IPS-NIHi7 (cell line): ENCODE measurements at regions not wholly inside any gene's neighbourhood (a gene's known extent, or its start where the extent isn't known, plus 50 kb on each side); places are given as distances from the start of the nearest gene placed in this dataset.
"Not testable (repeated sequence)": the region's sequence is repeated elsewhere in the genome, so short reads cannot be mapped to it uniquely, and the experiment has no call there.

Experiments used
- DNase-seq: peaks from one replicate; pipeline ENCODE4 v3.0.0; 2012; ENCODE audit warnings: mixed read lengths; ENCODE audit errors: extremely low spot score

DNA sequence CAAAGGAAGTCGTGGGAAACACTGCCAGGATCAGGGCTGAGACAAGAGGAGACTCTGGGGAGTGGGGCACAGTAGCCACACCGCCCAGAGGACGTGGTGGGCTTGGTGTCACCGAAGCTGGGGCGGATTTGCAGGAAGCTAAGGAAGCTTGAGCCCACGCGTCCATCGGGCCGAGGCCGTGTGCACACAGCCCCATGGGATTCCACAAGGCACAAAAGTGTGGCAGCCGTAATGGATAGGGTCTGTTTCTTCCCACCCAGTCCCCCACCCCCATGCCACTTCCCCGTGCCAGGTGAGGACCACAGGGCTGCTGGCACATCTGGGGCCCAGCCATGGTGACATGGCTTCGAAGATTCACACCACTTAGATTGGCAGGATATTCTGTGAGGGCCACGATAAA lies 153.2 kb upstream of the SPACA7 start:
- DNase-seq, result no peak

DNA sequence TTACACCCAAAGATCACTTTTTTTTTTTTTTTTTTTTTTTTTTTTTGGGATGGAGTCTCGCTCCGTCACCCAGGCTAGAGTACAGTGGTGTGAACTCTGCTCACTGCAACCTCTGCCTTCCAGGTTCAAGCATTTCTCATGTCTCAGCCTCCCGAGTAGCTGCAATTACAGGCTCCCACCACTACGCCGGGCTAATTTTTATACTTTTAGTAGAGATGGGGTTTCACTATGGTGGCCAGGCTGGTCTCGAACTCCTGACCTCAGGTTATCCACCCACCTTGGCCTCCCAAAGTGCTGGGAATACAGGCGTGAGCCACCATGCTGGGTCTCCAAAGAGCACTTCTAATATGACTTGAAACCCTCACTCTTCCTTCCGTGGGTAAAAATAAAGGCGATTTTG lies 152.2 kb upstream of the SPACA7 start:
- not testable (repeated sequence) for DNase-seq

DNA sequence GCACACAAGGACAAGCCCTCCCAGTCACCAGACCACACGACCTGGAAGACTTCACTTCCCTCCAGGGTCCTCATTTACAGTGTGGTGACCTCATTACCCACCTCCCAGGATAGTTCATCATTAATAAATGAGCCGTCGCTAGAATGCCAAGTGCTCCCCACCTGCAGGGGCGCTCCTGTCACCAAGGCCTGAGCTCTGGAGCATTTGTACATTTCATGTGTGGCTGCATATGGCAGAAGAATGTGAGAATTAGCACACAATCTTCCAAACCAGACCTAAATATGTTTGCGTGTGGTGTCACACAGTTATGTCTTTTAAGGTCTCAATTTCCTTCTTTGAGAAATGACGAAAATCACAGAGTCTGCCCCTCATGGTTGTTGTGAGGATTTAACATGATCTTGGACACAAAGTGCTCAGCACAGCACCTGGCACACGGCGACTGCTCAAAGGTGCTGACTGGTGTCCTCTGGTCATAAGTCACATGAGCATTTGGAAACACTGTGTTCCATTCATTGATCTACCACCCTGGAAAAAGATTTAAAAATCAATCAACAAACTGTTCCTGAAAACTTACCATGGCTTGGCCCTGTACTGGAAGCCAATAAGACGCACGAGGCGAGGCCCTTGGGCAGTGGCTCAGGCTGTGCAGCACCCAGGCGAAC lies 150.6 kb upstream of the SPACA7 start:
- DNase-seq, result no peak

DNA sequence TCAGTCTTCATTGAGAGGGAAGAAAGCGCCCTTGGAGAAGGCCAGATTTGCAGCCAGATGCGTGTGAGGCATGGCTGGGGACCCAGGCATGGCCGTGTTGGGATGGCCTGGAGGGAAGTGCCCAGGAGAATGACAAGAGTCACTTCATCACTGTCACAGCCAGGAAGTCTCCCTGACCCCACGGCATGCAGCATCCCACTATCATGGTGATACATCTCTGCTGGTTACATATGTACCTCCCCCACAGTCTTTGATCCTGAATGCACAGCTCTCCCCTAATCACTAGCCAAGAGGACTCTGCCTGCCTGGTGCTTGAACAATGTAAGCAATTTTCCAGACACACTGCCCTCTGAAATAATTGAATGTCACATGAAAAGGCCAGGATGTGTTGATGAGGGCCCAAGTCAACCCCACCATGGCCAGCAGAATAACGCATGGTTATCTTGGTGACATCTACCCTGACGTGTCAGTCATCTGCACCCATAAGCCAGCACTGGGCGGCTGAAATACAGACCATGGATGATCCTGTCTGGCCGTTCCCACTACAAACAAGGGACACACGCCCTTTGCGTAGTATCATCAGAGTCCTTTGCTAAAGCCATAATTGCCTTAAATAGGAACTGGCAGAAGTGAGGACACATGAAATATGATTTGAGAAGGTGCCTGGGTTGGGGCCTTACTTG lies 149.7 kb upstream of the SPACA7 start:
- no peak for DNase-seq

DNA sequence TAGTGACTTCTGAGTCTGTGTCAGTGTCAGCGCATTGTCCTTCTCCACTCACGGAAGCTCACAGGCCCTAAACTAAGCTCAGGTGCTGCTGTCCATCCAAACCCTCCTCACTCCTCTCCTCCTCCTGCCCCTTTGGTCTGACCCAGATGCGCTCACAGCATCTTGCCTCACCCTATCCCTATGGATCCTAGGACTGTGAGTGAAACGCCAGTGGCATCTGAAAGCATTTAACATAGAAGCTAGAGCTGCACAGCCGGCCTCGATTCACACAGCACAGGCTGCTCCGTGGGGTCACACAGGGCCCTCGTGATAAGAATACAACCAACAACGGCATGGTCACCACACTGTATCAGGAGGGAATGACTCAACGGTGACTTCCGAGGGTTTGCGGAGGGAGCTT lies 149.1 kb upstream of the SPACA7 start:
- no peak for DNase-seq

DNA sequence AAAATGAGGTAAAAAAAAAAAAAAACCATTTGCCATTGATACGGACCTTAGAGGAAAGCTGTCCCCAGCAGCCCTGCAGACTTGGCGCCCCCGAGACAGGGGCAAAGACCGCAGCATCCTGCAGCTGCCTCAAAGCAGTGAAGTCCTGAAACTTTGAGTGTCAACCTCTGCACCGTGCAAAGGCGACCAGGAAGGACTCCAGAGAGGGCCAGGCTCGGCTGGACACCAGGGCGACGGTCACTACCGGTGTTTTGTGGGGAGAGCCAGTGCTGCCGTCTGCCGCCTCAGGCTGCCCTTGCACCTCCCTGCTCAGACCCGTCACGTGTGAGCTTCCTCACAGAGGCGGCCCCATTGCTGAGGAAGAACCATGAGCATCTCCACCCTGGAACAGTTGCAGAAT lies 146.7 kb upstream of the SPACA7 start:
- no peak for DNase-seq

DNA sequence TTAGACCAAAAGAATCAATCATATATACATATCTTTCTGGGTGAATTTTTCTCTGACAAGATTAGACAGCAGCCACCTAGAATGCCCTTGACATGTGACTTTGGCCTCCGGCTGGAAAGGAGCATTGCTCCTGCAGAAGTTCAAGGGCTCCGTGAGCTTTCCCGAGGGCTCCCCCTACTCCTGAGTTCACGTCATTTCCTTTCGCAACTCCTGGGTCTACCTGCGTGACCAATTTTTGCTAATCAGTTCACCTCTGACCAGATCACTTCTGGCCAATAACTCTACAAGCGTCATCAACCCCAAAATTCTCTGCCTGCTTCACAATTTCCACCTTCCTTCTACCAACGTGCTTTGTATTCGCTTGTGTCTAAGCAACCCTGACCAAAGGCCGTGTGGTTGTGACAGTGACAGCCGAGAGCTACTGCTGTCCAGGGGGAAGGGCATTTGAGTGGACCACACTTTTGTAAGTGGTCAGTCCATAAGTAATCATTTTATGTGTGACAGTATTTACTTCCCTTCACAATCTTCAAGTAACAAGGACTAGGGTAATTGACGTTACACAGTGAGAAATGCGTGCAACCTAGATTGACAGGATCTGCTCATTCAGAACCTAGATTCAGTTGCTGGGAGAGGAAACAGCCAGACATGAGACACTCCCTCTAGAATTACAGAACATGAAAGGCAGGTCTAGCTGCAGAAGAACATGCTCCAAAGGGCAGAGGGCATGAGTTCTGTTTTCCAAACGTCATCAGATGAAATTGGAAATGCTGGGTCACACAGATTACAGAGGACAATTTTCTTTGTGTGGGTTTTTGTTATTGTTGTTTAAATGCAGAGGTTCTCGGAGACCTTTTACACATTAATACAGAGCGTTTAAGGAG lies 145.9 kb upstream of the SPACA7 start:
- no peak for DNase-seq

DNA sequence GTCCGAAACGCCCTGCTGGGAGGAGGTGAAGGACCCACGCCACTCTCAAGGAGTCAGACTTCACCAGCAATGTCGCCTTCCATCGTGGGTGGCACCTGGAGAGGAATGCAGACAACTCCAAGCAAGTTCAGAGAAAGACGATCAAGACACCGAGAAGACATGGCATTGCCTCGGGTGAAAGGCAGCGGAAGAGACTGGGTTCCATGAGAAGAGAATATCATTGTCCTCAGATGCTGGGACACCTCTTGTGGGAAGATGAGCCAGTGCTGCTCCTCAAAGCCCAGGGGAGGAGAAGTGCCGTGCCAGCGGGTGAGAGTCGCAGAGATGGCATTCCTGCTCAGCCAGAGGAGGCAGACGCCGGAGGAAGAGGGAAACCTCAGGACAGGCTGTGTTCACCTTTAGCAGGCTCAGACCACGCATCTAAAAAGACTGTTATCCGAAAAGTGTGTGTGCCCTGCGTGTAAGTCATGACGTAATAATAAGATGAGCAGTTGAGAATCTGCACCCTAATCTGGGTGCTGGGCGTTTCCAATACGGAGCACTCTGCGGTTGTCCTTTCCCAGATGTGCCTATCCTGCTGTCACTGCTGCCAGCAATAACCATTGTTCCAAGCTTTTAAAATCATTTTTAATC lies 144.6 kb upstream of the SPACA7 start:
- DNase-seq, result no peak

DNA sequence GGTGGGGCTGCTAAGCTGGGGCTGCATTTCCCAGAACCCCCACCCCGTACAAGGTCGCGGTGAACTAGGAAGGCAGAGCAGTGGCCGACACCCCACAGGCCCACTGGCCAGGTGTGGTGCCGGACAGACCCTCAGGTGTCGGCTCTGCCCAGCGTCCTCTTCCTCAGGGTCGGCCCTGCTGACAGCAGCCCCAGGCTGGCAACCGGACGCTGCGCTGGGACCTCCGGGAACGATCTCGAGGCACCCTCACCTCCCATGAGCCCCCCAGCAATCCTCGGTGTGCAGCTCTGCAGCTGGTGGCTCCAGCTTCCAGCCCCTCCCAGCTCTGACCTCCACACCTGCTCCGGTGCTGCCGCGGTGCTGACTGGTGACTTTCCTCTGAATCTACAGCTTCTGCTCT lies 142.9 kb upstream of the SPACA7 start:
- DNase-seq, result no peak

DNA sequence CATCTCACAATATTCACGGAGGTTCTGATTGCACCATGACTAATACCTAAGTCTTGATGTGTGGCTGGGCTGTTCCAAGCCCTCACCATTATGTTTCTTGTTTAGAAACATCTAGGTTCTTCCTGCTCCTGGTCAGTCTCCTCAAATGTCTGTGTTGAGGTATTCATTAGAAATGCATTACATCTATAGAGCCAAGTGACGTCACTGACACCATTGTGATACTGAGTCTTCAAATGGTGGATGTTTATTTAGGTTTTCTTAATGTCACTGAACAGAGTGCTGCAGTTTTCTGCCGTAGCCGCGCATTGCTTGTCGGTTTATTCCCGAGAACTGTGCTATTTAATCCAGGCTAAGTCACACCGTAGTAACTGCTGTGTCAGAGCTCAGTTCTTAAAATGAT lies 142.4 kb upstream of the SPACA7 start:
- no peak for DNase-seq

DNA sequence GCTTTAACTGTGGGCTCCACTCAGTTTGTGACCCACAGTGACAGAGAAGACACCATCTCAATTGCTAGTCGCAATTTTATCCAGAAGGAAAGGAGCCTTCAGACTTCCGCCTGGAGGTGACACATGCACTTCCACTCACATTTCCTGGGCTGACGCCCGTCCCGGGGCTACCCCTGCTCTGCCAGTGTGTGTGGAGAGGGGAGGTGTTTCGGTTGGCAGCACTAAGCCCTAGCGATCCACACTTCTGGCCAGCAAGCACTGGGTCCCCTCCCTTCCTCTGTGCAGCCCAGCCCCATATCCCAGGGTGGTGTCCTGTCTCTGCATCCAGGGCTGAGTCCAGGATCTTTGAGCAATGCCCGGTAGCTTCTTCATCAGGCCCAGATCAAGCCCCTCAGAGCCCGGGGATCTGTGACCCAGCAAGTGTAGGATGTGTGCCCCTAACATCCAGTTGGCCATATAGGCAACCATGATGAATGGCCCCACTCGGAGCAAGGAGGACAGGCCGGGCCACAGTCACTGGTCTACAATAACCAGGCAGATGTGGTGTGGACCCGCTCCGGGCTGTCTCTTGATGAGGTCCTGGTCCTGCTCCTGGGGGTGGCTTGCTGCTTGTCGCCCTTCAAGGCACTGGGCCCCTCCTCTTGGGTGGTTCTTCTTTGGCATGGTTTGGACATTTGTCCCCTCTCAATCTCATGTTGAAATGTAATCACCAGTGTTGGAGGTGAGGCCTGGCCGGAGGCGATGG lies 141.9 kb upstream of the SPACA7 start:
- no peak for DNase-seq

DNA sequence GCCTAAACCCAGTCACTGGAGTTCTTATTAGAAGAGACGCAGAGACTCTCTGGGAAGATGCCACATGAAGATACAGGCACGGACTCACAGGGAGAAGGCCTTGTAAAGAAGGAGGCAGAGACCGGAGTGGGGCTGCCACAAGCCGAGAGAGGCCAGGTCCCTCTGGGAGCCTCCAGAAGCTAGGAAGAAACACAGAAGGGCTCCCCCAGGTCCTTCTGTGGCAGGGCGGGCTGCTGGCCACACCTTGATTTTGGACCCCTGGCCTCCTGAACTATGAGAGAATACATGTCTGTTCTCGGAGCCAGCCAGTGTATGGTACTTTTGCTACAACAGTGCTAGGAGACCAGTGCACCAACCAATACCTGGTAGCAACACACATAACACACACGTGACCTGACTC lies 140.1 kb upstream of the SPACA7 start:
- no peak for DNase-seq

DNA sequence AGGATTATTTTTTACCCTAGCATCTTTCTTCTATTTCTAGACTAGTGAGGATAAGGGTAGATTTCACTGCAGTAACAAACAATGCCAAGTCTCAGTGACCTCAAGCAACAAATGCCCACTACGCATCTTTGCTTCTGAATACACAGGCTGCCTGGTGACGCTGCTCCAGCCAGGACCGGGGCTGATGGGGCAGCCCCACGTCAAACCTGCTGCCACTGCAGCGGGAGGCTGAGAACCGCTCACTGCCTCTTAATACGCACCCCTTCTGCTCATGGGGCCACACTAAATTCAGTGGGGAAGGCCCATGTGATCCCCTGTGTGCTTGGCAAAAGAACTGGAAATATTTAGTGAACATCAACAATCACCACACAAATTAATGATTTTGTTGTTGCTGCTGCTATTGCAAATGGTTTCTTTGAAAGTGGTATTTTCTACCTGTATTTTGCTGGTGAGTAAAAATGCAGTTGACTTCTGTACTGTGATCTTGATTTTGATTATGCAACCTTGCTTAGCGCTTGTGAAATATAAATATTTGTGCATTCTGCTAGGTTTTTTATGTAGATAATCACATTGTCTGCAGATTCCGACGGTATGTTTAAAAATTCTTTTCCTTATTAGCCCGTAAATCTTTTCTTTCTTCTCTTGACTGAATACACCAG lies 139.5 kb upstream of the SPACA7 start:
- DNase-seq, result no peak

DNA sequence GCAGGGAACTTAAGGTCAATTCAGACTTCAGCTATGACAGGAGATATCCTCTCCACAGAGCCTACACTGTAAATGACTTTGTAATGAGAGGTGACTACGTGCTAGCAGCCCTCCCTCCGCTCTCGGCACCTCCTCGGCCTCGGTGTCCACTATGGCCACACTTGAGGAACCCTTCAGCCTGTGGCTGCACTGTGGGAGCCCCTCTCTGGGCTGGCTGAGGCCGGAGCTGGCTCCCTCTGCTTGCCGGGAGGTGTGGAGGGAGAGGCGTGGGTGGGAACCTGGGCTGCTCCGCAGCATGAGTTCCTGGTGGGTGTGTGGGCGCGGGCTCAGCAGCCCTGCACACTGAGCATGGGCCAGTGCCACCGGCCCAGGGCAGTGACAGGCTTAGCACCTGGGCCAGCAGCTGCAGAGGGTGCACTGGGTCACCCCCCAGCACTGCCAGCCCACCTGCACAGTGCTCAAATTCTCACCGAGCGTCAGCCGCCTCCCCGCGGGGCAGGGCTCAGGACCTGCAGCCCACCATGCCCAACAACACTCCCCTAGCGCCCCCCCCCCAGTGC lies 137.6 kb upstream of the SPACA7 start:
- DNase-seq, result no peak

DNA sequence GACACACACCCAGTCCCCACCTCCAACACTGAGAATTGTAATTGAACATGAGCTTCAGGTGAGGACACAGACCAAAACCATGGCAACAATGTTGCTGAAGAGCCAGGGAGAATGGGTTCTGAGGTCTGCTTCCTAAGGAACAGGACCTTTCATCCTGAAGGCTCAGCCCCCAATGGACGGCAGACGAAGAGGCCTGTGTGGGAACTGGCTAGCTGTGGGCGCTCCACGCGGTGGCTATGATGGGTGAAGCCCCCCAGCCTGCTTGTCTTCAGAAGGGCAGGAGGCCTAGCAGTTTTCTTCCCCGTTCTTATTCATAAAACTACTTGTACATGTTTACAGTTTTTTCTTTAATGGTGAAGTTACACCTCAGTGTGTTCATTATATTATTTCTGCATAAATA lies 136.1 kb upstream of the SPACA7 start:
- DNase-seq, result no peak

DNA sequence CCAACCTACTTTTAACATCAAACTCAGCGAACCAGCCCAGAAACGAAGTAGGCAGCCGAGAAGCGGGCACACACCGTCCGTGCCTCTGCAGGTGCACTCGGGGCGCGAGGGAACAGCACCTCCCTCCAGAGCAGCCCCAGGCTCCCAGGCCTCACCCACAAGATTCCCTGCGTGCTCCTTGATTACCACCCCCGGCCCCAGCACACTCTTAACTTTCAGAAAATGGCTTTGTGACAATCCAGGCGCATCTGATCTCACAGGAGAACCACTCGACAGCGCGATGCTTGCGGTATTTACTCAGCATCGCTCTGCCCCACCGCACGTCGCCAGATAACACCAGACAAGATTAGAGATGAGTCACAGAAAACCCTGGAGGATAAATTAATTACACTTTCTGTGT lies 134.9 kb upstream of the SPACA7 start:
- no peak for DNase-seq

DNA sequence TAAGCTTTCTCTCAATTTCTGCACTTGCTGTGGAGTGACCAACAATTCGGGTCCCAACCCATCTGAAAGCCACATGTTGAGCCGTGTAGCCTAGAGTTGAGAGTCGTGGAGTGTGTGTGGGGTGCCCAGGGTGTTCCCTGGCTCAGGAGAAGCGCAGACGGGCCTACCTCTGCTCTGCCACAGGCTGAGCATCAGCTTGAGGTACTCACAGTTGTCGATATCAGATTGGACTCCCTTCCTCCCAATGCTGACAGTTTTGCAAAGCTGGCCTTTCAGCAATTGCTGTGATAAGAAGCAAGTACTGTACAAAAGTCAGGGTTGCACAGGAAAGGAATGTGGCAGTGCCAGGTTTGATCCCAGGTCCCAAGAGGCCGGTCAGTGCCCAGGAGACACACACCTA lies 133.4 kb upstream of the SPACA7 start:
- DNase-seq, result no peak

DNA sequence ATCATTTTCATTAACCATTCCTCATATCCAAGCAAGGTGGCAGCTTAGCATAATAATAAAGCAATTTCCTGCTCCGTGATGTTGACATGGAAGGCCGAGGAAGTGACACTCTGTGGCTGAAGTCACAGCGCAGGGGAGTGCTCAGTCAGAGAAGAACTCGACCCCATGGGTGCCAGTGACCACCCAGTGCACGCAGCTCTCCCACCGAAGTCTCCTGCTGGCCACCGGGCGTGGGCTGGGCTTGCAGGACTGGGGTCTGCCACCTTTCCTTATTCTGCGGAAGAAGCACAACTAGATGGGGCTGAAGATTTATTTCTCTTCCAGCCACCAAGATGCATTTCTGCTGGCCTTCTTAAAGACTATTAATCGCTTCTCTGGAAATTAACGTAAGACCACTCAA lies 132.1 kb upstream of the SPACA7 start:
- no peak for DNase-seq

DNA sequence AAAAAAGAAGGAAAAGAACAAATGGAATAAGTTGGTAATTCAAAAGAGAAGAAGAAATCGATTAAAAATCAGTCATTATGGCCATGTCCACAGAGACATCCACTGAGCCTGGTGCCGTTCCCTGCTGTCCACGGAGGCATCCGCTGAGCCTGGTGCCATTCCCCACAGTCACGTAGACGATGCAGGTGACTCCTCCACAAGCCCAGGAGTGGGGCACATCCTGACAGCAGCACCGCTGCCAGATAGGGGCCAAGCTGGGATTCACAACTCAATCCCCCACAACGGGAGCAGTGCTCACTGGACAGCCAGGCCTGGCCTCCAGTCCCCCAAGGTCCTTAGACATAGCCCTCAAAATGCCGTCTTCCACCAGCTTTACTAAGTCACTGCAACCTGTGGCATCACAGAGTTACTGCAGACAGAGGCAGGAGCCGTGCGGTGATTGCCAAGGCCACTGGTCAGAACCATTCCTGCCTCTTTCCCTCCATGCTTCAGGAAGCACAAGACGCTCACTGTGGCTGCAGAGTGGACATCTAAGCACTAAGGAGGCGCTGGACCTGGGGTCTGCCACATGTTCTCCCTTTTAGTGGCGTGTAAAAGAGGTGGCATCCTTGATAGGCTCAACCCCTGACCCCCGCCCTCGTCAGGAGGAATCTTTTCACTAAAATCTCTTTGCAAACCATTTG lies 131.5 kb upstream of the SPACA7 start:
- DNase-seq, result no peak

DNA sequence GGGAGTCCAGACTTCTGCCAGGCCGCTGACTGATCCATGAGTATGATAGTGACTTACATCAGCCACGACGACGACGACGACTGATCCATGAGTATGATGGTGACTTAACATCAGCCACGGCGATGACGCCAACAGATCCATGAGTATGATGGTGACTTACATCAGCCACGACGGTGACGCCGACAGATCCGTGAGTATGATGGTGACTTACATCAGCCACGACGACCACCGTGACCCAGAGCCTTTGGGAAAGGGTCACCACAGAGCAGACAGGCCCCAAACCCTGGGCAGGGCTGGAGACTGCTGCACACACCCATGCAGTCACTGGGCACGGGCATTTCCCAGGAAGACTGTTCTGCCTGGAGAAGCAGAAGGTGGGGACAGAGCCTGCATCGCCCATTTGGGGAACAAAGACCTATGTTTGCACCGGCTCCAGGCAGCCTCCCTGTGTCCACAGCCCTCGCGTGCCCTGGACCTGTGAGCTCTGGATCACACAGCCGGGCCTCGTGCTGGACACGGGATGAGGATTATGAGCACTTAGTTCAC lies 130.9 kb upstream of the SPACA7 start:
- DNase-seq, result no peak
